Muscle layer of duodenum (tissue), 2 donors: ENCODE measurements at regions not wholly inside any gene's neighbourhood (a gene's known extent, or its start where the extent isn't known, plus 50 kb on each side); places are given as distances from the start of the nearest gene placed in this dataset.

Experiments
- H3K27ac ChIP-seq: one replicate; pipeline ENCODE4 v1.7.0; 2013; ENCODE audit warnings: mild to moderate bottlenecking, low read length
- H3K27me3 ChIP-seq: one replicate; pipeline ENCODE4 v1.7.0; 2013; ENCODE audit warnings: low read depth, mild to moderate bottlenecking, control low read depth, low read length
- H3K36me3 ChIP-seq, 2 donors: one replicate each; pipeline ENCODE4 v1.7.0; 2013; ENCODE audit warnings: low read length in 2 of 2, control low read depth in 1 of 2, mild to moderate bottlenecking in 1 of 2; ENCODE audit not compliant: insufficient read depth in 2 of 2, control insufficient read depth in 1 of 2
- H3K4me1 ChIP-seq, 2 donors: one replicate each; pipeline ENCODE4 v1.7.0; 2013; ENCODE audit warnings: low read length in 2 of 2, mild to moderate bottlenecking in 2 of 2, control low read depth in 1 of 2, moderate library complexity in 1 of 2; ENCODE audit not compliant: insufficient read depth in 2 of 2, control insufficient read depth in 1 of 2
- H3K4me3 ChIP-seq, 2 donors: one replicate each; pipeline ENCODE4 v1.7.0; 2013; ENCODE audit warnings: low read length in 2 of 2, low read depth in 1 of 2, mild to moderate bottlenecking in 1 of 2
- H3K9me3 ChIP-seq, 2 donors: one replicate each; pipeline ENCODE4 v1.7.0; 2013; ENCODE audit warnings: low read length in 2 of 2, control low read depth in 1 of 2, mild to moderate bottlenecking in 1 of 2; ENCODE audit not compliant: control insufficient read depth in 1 of 2
- donor health status: healthy.

- H3K36me3 ChIP-seq: no peaks in the 10 kb centered on the region
- H3K27me3 ChIP-seq: no peaks in the 10 kb centered on the region
- no peak overlapping the region for H3K4me3 ChIP-seq
- no peaks in the 10 kb centered on the region for H3K4me1 ChIP-seq
- H3K27ac ChIP-seq: no peak overlapping the region
- no peaks in the 10 kb centered on the region for H3K9me3 ChIP-seq
These were observed 188.8 kb downstream of the EN1 start for GRCh38 chr2:118658596-118659198.

GRCh38 chr2:118657466-118657865 lies 190.0 kb downstream of the EN1 start:
- no peak overlapping the region for H3K27ac ChIP-seq

GRCh38 chr2:118654945-118655344 lies 192.5 kb downstream of the EN1 start:
- H3K9me3 ChIP-seq: peaks cover 0 to 4% of the 10 kb centered on the region in 2 donors
- no peaks in the 10 kb centered on the region for H3K36me3 ChIP-seq
- no peaks in the 10 kb centered on the region for H3K4me1 ChIP-seq
- H3K27me3 ChIP-seq: no peaks in the 10 kb centered on the region
- no peak overlapping the region for H3K4me3 ChIP-seq
- H3K27ac ChIP-seq: no peak overlapping the region

More at GRCh38 chr2:118657466-118657865, 190.0 kb downstream of the EN1 start:
- no peaks in the 10 kb centered on the region for H3K27me3 ChIP-seq
- H3K4me1 ChIP-seq: no peaks in the 10 kb centered on the region
- peaks cover 0 to 4% of the 10 kb centered on the region in 2 donors for H3K9me3 ChIP-seq
- no peak overlapping the region for H3K4me3 ChIP-seq
- no peaks in the 10 kb centered on the region for H3K36me3 ChIP-seq

GRCh38 chr2:118650327-118650726 lies 197.1 kb downstream of the EN1 start:
- no peaks in the 10 kb centered on the region for H3K27me3 ChIP-seq
- no peak overlapping the region for H3K27ac ChIP-seq
- H3K4me1 ChIP-seq: no peaks in the 10 kb centered on the region
- H3K4me3 ChIP-seq: no peak overlapping the region
- H3K9me3 ChIP-seq: peaks cover 0 to 4% of the 10 kb centered on the region in 2 donors
- H3K36me3 ChIP-seq: no peaks in the 10 kb centered on the region

GRCh38 chr2:118645876-118646275 lies 201.6 kb downstream of the EN1 start:
- H3K27me3 ChIP-seq: no peaks in the 10 kb centered on the region
- H3K27ac ChIP-seq: no peak overlapping the region
- no peaks in the 10 kb centered on the region for H3K36me3 ChIP-seq
- no peak overlapping the region for H3K4me3 ChIP-seq
- no peaks in the 10 kb centered on the region for H3K9me3 ChIP-seq
- no peaks in the 10 kb centered on the region for H3K4me1 ChIP-seq

- Histone ChIP-seq H3K4me1 (no peaks in the 10 kb centered on the region), H3K9me3 (no peaks in the 10 kb centered on the region), H3K27me3 (no peaks in the 10 kb centered on the region), H3K36me3 (no peaks in the 10 kb centered on the region), H3K27ac (no peak overlapping the region), H3K4me3 (no peak overlapping the region)
These were observed 203.3 kb downstream of the EN1 start for GRCh38 chr2:118644190-118644589.

- no peaks in the 10 kb centered on the region for H3K9me3 ChIP-seq
- no peak overlapping the region for H3K4me3 ChIP-seq
- H3K27ac ChIP-seq: no peak overlapping the region
- H3K27me3 ChIP-seq: no peaks in the 10 kb centered on the region
- no peaks in the 10 kb centered on the region for H3K4me1 ChIP-seq
- no peaks in the 10 kb centered on the region for H3K36me3 ChIP-seq
These were observed 204.2 kb downstream of the EN1 start for GRCh38 chr2:118643294-118643693.

- no peak overlapping the region for H3K27ac ChIP-seq
- H3K36me3 ChIP-seq: no peaks in the 10 kb centered on the region
- H3K9me3 ChIP-seq: no peaks in the 10 kb centered on the region
- H3K4me3 ChIP-seq: no peak overlapping the region
- H3K4me1 ChIP-seq: no peaks in the 10 kb centered on the region
- H3K27me3 ChIP-seq: no peaks in the 10 kb centered on the region
These were observed 204.9 kb downstream of the EN1 start for GRCh38 chr2:118642501-118642900.

GRCh38 chr2:118641711-118642110 lies 205.7 kb downstream of the EN1 start:
- no peak overlapping the region for H3K27ac ChIP-seq
- H3K4me1 ChIP-seq: no peaks in the 10 kb centered on the region
- no peaks in the 10 kb centered on the region for H3K27me3 ChIP-seq
- no peaks in the 10 kb centered on the region for H3K36me3 ChIP-seq
- no peaks in the 10 kb centered on the region for H3K9me3 ChIP-seq
- H3K4me3 ChIP-seq: no peak overlapping the region

- Histone ChIP-seq H3K36me3 (no peaks in the 10 kb centered on the region), H3K4me3 (no peak overlapping the region), H3K4me1 (no peaks in the 10 kb centered on the region), H3K27ac (no peak overlapping the region), H3K9me3 (no peaks in the 10 kb centered on the region), H3K27me3 (no peaks in the 10 kb centered on the region)
These were observed 208.1 kb downstream of the EN1 start for GRCh38 chr2:118639371-118639770.

GRCh38 chr2:118638453-118638852 lies 209.0 kb downstream of the EN1 start:
- Histone ChIP-seq H3K27me3 (no peaks in the 10 kb centered on the region), H3K9me3 (no peaks in the 10 kb centered on the region), H3K27ac (no peak overlapping the region), H3K36me3 (no peaks in the 10 kb centered on the region), H3K4me1 (no peaks in the 10 kb centered on the region), H3K4me3 (no peak overlapping the region)

- no peak overlapping the region for H3K27ac ChIP-seq
- H3K4me1 ChIP-seq: no peaks in the 10 kb centered on the region
- H3K27me3 ChIP-seq: no peaks in the 10 kb centered on the region
- H3K36me3 ChIP-seq: no peaks in the 10 kb centered on the region
- no peak overlapping the region for H3K4me3 ChIP-seq
- no peaks in the 10 kb centered on the region for H3K9me3 ChIP-seq
These were observed 211.6 kb downstream of the EN1 start for GRCh38 chr2:118635891-118636290.
